ENCODE measurements at regions not wholly inside any gene's neighbourhood (a gene's known extent, or its start where the extent isn't known, plus 50 kb on each side); places are given as distances from the start of the nearest gene placed in this dataset.

GRCh38 chr12:78599366-78599765, 265.2 kb upstream of the SYT1 start:
- H3K9me2 ChIP-seq (replicated peaks; ENCODE audit: insufficient read depth): no peaks in the 10 kb centered on the region

GRCh38 chr12:78600541-78600940, 264.0 kb upstream of the SYT1 start:
- H2AFZ ChIP-seq: no peak overlapping the region
- no peaks in the 10 kb centered on the region for H4K20me1 ChIP-seq (ENCODE audit: insufficient read depth, poor library complexity, severe bottlenecking)
- H3K79me2 ChIP-seq: no peaks in the 10 kb centered on the region
- no peak for DNase-seq (ENCODE audit: low spot score)
- WGBS (ENCODE audit: low lambda C conversion rate, missing lambda C conversion rate): 96% methylated on average over 1 of the region's 1 CpG
- no peaks in the 10 kb centered on the region for H3K4me1 ChIP-seq (ENCODE audit: insufficient read depth)
- no peak overlapping the region for H3K4me3 ChIP-seq
- H3K4me2 ChIP-seq: no peak overlapping the region
- no peaks in the 10 kb centered on the region for H3K9me2 ChIP-seq (replicated peaks; ENCODE audit: insufficient read depth)
- no peak overlapping the region for H3K27ac ChIP-seq
- TF ChIP-seq EZH2phosphoT487 (IDR thresholded peaks at IDR 0.05; ENCODE audit: low read depth, severe bottlenecking, unreplicated experiment) (no peak), EZH2 (IDR thresholded peaks at IDR 0.05; ENCODE audit: borderline replicate concordance) (no peak), CTCF (IDR thresholded peaks at IDR 0.05; ENCODE audit: poor library complexity) (no peak)
- no peaks in the 10 kb centered on the region for H3K27me3 ChIP-seq
- no peaks in the 10 kb centered on the region for H3K36me3 ChIP-seq (replicated peaks; ENCODE audit: insufficient read depth, low read depth)
- H3K9me3 ChIP-seq (ENCODE audit: low read depth): peaks cover 5% of the 10 kb centered on the region

More at GRCh38 chr12:78599366-78599765, 265.2 kb upstream of the SYT1 start:
- Histone ChIP-seq H4K20me1 (ENCODE audit: insufficient read depth, poor library complexity, severe bottlenecking) (no peaks in the 10 kb centered on the region), H3K9me3 (ENCODE audit: low read depth) (peaks cover 5% of the 10 kb centered on the region), H3K4me3 (no peak overlapping the region), H3K79me2 (no peaks in the 10 kb centered on the region), H3K4me2 (no peak overlapping the region), H3K36me3 (replicated peaks; ENCODE audit: insufficient read depth, low read depth) (no peaks in the 10 kb centered on the region), H3K27ac (no peak overlapping the region), H3K27me3 (no peaks in the 10 kb centered on the region), H3K4me1 (ENCODE audit: insufficient read depth) (no peaks in the 10 kb centered on the region), H2AFZ (no peak overlapping the region)
- no peak for TF ChIP-seq EZH2phosphoT487 (IDR thresholded peaks at IDR 0.05; ENCODE audit: low read depth, severe bottlenecking, unreplicated experiment)
- DNase-seq (ENCODE audit: low spot score): no peak
- 63% methylated on average over 3 of the region's 3 CpGs for WGBS (ENCODE audit: low lambda C conversion rate, missing lambda C conversion rate)

- DNase-seq (ENCODE audit: low spot score): no peak
- H3K27me3 ChIP-seq: no peaks in the 10 kb centered on the region
- H2AFZ ChIP-seq: no peak overlapping the region
- H3K4me3 ChIP-seq: no peak overlapping the region
- H3K79me2 ChIP-seq: no peaks in the 10 kb centered on the region
- H3K9me2 ChIP-seq (replicated peaks; ENCODE audit: insufficient read depth): no peaks in the 10 kb centered on the region
- TF ChIP-seq EZH2 (IDR thresholded peaks at IDR 0.05; ENCODE audit: borderline replicate concordance): no peak
- TF ChIP-seq CTCF (IDR thresholded peaks at IDR 0.05; ENCODE audit: poor library complexity): no peak
- no peak for TF ChIP-seq EZH2phosphoT487 (IDR thresholded peaks at IDR 0.05; ENCODE audit: low read depth, severe bottlenecking, unreplicated experiment)
- no peaks in the 10 kb centered on the region for H3K9me3 ChIP-seq (ENCODE audit: low read depth)
- no peaks in the 10 kb centered on the region for H3K36me3 ChIP-seq (replicated peaks; ENCODE audit: insufficient read depth, low read depth)
- H3K4me2 ChIP-seq: no peak overlapping the region
- H3K27ac ChIP-seq: no peak overlapping the region
- no peaks in the 10 kb centered on the region for H4K20me1 ChIP-seq (ENCODE audit: insufficient read depth, poor library complexity, severe bottlenecking)
- no peaks in the 10 kb centered on the region for H3K4me1 ChIP-seq (ENCODE audit: insufficient read depth)
These were observed 253.1 kb upstream of the SYT1 start for GRCh38 chr12:78611504-78611903.

GRCh38 chr12:78612190-78612589, 252.4 kb upstream of the SYT1 start:
- Histone ChIP-seq H3K4me2 (no peak overlapping the region), H3K9me3 (ENCODE audit: low read depth) (no peaks in the 10 kb centered on the region), H3K4me3 (no peak overlapping the region), H4K20me1 (ENCODE audit: insufficient read depth, poor library complexity, severe bottlenecking) (no peaks in the 10 kb centered on the region), H2AFZ (no peak overlapping the region), H3K9me2 (replicated peaks; ENCODE audit: insufficient read depth) (no peaks in the 10 kb centered on the region), H3K27ac (no peak overlapping the region), H3K4me1 (ENCODE audit: insufficient read depth) (no peaks in the 10 kb centered on the region), H3K79me2 (no peaks in the 10 kb centered on the region), H3K27me3 (no peaks in the 10 kb centered on the region), H3K36me3 (replicated peaks; ENCODE audit: insufficient read depth, low read depth) (no peaks in the 10 kb centered on the region)
- TF ChIP-seq EZH2 (IDR thresholded peaks at IDR 0.05; ENCODE audit: borderline replicate concordance) (no peak), CTCF (IDR thresholded peaks at IDR 0.05; ENCODE audit: poor library complexity) (no peak), EZH2phosphoT487 (IDR thresholded peaks at IDR 0.05; ENCODE audit: low read depth, severe bottlenecking, unreplicated experiment) (no peak)
- DNase-seq (ENCODE audit: low spot score): no peak
- WGBS (ENCODE audit: low lambda C conversion rate, missing lambda C conversion rate): 89% methylated on average over 2 of the region's 2 CpGs

All from hepatocyte (in vitro differentiated cells).